Stimulated activated CD4-positive, alpha-beta T cell treated with anti-CD3 and anti-CD28 coated beads, Interleukin-4, amount 100 ng/mL, for 4 hours (primary cell): ENCODE measurements at regions not wholly inside any gene's neighbourhood (a gene's known extent, or its start where the extent isn't known, plus 50 kb on each side); places are given as distances from the start of the nearest gene placed in this dataset.

ENCODE experiments used
- DNase-seq, 2 experiments: peaks; one replicate each; pipeline ENCODE4 v3.0.0-alpha.2; 2020

DNA sequence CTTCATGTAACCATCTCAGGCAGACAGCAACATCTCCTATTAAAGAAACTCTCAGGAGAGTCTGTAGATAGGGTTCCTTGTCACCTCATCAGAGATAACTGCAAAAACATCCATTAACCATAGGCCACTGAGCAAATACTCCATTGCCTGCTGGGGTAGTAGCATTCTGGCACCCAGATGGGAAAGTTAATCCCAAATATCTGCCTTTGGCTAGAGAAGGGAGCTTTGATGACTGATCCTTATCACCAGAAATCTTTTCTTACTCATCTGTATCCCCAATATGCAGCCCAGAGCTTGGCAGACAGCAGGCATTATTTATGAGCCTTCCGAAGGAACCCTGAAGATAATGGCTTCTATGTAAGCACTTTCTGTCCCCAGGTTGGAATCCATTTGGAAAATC is 173.1 kb downstream of the MFSD1 start:
- DNase-seq = no peak

DNA sequence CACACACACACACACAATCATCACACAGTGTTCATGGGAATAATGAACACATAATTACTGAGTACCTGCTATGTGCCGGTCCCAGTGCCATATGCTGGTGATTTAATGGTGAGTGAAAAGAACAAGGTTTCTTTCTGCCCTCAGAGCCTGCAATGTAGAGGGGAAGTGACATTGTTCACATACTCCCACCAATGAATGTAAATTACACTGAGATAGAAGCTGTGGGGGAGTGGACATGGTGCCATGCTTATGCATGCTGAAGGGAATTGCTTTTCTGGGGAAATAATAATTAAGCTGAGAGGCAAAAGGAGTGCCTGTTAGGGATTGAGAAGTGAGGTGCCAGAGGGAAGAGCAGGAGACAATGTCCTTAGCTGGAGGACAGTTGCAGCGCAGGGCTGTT is 175.1 kb downstream of the MFSD1 start:
- no peak for DNase-seq

DNA sequence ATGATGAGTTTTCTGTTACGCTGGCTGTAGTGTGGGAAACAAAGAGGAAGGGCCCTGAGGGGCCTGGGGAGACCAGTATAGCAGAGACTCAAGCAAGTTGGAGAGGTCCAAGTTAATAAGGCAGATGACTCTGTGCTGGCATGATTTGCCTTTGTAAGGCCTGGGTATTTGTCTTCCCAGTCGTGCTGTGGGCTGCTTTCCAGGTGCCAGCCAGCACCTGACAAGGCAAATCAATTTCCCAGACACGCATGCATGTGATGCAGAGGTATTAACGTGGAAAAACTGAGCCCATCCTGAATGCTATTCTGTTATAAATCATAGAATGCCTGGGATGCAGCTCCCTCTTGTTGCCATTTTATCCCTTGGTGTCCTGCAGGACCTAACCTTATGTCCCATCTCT is 175.6 kb downstream of the MFSD1 start:
- DNase-seq = no peak

DNA sequence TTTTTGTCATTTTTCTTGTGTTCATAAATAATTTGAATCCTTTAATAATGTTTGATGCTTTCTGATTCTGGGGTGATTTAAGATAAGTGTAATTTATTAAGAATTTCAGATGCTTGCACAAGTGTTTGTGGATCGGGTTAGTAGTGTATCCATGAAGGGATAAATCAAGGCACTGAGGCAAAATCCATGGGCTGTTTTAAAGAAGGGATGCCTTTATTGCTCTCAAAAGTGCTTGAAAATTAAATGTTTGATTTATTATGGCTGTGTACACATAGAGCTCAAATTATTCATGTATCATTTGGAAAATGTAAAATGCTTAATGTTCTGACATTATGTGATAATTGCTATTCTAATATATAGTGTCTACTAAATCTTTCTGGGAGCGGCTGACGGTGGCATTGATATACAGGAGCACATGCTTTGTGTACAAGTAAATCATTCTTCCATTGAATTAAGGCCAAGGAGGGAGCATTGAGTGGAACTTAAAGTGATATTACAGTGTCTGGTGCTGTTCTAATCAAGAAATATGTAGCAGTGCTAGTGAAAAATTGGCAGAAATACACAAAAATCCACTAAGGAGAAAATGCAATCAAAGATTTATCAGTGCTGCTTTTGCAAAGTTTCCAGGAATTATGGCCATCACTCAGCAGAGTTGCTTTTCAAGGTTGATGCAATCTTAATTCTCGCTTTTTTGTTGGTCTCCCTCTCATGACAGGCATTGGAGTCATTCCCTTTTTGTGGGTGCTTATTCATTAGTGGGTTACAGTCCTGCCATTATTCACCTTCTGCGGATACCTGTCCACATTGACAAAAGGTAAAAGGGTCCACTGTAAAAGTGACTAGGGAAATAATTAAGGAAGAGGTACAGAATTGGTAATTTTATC is 181.6 kb downstream of the MFSD1 start:
- DNase-seq = no peak

DNA sequence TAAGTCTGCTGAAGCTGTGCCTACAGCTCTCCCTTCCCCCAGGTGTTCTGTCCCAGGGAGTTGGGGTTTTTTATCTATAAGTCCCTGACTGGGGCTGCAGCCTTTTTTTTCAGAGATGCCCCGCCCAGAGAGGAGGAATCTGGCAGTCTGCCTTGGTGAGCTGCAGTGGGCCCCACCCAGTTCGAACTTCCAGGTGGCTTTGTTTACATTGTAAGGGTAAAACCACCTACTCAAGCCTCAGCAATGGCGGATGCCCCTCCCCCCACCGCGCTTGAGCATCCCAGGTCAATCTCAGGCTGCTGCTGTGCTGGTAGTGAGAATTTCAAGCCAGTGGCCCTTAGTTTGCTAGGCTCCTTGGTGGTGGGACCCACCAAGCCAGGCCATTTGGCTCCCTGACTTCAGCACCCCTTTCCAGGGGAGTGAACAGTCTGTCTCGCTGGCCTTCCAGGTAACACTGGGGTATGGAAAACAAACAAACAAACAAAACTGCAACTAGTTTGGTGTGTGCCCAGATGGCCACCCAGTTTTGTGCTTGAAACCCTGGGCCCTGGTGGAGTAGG is 189.4 kb downstream of the MFSD1 start:
- DNase-seq = no peak

DNA sequence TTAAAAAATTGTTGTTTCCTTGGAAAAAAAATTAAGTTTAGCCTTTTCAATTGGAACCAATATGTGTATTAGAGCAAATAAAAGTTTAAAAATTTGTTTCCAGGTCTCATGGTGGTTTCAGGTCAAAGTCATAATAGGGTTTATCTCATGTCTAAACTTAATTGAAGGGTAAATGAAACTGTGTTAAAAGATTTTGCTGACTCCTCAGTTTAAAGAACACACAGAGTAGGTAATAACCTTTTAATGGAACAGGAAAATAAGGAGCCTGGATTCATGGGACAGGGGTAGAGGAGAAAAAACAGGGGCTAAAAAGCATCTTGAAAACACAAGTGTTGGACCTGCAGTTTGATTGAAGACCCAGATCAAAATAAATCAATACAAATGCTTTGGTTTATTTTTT is 190.6 kb downstream of the MFSD1 start:
- DNase-seq = no peak

DNA sequence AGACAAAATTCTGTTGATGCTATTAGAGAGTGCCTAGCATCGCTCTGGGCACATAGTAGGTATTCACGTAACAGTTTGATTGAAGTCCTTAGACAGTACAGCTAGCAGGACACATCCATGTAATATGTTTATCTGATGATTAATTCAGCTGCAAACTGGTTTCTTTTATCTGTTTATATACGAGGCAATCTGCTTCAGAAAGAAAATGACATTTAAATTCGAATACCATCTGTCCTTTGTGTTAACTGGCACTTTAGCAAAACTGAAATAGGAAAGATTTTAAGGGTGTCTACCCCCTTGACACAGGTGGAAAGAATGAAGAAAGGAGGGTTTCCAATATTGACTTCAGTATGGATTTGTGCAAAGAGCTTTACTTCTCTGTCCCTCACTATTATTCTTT is 192.5 kb downstream of the MFSD1 start:
- DNase-seq = no peak

DNA sequence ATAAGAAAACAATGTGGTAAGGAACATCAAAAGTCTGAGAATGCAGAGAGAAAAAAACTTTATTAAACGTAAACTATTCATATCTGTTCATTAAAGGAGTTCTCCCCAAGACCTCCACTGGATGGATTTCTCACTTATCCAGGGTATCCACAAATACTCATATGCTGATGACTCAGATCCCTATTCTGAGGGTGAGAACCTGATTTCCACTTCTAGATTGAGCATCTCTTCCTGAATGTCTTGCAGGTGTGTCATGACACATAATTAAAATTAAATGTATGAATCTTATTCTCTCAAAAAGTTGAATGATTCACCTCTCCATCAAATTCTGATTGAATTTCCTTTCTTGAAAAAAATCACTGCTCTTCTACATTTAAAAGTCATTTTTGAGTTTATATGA is 199.9 kb downstream of the MFSD1 start:
- no peak for DNase-seq

DNA sequence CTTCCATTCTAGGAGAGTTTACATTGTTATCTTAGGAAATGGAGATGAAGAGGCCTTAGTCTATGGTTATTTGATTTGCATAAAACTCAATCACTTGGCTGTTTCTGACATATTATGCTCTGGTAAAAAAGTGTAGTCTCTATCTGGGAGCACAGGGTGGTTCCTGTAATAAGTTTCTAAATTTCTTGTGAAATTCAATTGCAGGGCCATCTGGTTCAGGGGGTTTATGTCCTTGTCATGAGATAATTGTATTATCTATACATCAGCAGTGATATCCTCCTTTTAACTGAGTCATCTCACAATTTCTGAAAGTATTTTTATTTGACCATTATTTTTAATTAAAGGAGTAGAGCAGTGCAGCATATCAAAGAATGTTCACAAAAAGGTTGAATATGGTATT is 203.3 kb downstream of the MFSD1 start:
- DNase-seq = no peak

DNA sequence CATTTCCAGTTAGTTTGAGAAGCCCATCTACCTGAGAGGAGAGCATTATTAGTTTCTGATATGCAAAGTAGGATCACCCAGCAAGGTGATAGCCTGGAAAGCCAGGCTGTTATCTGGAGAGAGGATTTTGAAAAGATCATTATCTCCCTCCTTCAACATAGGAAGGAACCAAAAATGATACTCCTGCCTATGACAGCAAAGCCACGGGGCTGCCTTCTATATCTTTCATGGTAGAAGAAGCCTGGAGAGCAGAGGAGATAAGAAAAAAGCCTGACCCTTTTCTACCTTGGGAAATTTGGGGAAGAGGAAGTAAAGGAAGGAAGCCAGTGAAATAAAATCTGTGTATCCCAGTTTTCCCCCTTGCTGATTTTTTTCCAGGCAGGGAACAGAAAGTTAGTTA is 205.5 kb downstream of the MFSD1 start:
- DNase-seq = no peak

DNA sequence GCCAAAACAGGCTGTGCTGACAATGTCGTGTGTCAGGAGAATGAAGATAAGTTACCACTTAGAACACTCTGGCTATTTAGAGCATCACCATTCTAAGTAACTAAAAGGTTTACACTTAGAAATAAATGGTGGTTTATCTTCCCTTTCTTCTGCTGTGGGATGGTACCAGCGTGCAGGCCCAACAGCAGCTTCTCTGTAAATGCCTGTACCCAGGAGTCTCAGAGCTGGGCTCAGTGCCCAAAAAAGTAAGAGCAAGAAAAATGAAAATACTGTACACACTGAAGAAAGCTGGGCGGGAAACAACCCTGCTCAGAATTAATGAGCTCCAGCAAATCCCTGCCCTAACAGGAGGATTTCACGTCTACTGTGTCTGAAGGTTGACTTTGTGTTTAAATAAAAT is 206.5 kb downstream of the MFSD1 start:
- DNase-seq = no peak

DNA sequence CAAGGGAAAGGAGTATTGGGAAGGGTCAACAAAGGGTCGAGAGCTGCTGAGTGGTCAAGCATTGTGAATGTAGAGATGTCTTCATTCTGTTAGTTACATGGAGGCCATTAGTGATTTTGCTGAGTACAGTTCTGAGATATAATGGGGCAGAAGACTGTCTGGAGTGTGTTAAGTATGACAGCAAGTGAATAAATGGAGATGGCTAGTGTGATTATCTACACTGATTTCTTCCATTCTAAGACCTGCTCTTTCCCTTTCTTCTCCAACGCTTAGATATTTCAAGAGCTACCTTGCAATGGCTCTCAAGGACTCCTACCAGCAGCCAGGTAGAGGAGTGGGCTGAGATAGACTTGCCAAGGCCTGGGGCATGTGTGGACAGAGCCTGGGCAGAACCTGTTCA is 216.5 kb downstream of the MFSD1 start:
- no peak for DNase-seq

DNA sequence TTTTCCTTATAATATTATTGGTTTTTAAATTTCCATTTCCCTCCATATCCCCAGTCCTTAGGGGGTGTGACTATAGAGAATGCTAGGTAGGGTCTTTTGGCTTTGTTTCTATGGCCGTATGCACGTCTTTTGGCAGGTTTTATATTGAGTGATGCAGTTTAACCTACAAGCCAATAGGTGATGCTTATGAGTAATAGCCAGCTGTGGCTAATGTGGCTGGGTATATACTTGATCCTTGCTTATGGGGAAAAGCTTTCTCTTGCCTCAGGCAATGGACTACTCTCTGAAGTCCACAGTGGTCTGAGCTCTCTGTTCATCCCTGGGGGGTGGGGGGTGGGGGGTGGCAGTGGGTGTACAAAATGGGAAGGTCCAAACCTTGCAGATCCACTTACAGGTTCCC is 223.9 kb downstream of the MFSD1 start:
- no peak for DNase-seq

DNA sequence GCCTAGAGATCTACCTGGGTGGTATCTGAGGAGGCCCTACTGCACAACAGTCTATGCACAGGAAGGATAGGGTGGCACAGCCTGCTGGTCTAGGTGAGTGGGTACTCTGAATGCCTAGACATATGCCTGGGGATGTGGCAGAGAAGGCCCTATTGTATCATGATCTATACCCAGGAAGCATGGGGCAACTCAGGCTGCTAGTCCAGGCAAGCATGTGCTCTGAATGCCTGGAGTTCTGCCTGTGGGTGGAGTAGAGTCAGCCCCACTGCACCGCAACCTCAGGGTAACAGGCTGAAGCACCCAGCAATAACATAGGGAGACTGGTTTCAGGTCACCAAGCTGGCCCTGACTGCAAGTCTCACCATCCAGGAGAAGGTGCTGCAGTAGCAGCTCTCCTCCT is 224.7 kb downstream of the MFSD1 start:
- no peak for DNase-seq

DNA sequence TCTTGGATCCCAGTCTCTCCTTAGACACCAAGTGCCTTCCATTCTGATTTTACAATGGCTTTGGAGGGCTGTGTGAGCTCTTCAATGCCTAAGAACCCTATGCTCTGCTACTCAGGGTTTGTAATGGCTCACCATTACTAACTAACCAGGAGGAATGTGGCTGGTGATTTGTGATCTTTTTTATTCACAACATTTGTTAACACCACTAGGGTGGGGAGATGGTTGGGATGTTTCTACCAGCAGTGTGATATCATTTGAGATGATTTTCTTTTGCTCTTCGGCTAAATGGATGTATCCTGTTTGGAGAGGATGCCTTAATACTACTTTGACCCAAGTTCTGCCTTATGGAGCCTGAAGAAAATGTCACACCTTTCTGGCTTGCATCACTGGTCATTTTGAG is 226.9 kb downstream of the MFSD1 start:
- DNase-seq = no peak

DNA sequence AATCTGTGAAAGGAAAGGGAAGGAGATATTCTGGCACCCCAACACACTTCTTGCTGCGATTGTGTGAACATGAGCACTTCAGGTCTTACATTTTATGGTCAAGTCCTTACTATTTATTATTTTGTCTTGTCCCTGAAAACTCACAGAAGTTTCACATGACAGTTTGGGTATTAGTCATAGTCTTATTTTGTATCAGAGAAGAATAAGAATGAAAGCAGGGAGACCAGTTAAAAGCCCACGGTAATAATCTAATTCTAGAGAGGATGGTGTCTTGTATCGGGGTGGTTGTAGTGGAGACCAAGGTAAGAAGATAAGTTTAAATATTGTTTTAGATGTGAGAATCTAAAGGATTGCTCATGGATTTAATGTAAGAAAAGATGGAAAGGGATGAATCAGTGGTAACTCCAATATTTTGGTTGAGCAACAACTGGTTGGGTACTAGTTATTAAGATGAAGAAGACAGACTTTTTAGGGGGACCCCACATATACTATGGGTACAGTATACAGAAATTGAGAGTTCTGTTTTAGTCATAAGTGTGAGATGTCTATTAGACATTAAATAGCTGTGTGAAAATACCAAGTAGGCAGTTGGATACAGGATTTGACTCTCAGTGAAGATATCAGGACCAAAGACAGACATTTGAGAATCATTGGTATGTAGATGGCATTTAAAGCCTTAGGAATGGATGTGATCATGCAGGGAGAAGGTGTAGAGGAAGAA is 227.6 kb downstream of the MFSD1 start:
- DNase-seq = no peak

DNA sequence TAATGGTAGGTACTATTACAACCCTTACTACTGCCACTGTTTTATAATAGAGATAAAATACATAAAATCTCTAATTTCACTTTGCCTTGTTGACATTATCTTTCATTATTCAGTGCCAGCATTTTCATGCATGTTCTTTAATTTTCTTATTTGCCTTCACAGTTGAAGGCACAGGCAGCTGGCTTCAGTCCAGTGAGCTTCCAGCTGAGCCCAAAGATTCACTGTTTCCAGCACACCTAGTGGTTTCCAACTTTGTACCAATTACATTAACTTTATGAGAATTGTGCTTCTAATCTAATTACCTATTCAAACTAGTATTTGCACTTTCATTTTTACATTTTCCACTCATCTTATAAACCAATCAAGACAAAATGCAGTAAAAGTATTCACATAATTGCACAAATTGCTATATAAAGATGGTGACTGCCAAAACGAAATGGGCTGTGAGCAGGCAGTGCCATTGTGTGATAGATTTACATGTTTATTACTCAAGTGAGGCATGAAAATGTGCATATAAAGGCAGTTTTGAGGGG is 228.3 kb downstream of the MFSD1 start:
- DNase-seq = no peak

DNA sequence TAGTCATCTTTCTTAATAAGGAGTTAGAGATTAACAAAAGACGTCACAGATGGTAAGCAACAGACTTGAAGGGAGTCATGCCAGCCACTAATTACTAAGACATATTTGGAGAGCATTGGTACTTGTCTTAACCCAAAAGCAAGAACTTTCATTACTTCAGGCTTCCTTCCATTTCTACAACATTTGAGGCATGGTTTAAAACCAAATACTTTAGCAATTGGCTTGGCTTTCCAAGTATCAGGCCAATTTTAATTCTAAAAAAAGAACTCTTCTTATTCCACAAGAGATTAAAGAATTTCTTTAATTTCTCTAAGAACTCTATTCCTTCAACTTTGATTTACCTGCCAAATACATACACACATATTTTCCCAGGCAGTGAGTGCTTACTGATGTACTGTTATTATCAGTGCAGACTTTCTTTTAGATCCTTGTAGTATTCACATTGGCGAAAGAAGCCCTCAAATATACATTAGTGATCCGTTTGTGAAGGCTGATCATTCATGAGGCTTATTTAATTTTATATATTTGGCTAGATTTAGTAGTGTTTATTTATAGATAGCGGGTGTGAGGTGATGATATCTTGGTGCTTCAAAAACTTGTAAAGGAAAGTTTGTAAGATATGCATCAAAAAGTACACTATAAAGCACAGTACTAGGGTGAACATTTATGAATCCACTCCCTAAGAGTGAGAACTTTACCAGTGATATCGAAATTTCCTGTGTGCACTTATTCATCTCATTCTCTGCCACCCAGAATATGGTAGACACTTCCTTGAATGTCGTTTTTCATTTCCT is 229.2 kb downstream of the MFSD1 start:
- no peak for DNase-seq

DNA sequence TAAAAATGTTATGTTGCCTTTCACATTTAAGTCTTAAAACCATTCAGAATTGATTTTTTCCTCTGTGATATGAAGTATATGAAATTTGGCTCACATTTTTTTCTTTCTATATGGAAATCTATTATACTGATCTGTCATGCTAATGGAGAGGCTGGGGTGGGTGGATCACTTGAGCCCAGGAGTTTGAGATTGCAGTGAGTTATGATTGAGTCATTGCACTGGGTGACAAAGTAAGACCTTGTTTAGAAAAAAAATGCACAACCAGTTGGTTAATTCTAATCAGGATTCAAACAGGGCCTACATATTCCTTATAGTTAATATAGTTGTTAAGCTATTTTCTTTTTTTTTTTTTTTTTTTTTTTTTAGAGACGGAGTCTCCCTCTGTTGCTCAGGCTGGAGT is 230.5 kb downstream of the MFSD1 start:
- no peak for DNase-seq

DNA sequence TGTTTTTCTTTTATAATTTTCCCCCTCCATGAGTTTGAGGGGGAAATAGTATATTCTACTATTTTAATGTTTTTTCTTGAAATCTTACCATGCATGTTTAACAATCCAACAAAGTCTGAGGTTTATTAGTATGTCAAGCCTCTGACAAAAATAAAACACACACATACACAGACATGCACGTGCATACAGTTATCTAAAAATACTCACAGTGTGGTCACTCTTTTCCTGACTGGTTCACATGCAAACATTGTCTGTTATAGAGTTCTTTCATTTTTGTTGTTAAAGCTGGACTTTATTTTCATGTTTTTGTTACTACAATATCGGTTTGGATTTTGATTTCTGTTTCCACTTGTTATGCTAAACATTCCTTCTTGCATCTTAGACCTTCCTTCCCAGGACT is 236.6 kb downstream of the MFSD1 start:
- DNase-seq = no peak

DNA sequence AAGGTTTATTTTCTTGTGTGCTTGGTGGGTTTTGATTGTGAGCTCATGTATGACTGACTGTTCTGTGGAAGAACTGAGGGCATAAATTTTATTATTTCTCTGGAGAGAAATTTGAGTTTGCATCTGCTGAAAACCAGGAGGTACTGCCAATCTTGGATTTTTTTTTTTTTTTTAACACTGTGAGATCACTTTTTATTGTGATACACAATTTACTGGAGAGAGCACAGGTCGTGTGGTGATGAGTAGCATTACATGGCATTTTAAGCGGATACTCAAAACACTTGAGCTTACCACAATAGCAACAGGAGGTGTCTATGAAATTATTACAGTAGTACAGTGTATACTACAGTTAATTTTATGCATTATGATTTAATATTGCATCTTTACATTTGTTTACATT is 237.4 kb downstream of the MFSD1 start:
- DNase-seq = no peak

DNA sequence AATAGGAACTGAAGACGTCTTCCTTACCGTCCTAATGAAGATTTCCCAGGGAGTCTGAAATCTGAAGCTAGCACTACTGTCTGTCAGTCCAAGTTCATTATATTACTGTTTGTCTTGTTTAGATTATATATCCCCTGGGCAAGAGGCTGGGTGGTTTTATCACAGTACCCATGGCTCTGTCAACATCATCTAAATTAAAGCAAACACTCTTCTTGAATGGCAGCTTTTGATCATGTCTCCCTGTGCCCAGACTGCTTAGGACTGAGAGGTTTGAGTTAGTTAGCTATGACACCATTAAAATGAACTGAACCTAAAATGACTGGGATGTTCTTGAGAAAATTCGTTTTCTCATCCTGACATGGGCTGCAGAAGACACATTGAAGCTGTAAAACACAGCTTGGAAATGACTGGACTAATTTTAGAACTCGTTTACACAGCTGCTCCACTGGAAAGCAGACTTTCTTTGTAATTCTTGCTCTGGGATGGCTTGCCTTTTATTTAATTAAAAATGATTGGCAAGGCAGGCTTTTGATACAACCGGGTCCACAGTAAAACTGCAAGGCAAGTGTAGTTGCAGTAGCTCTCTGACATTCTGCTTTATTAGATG is 243.5 kb downstream of the MFSD1 start:
- DNase-seq = no peak

DNA sequence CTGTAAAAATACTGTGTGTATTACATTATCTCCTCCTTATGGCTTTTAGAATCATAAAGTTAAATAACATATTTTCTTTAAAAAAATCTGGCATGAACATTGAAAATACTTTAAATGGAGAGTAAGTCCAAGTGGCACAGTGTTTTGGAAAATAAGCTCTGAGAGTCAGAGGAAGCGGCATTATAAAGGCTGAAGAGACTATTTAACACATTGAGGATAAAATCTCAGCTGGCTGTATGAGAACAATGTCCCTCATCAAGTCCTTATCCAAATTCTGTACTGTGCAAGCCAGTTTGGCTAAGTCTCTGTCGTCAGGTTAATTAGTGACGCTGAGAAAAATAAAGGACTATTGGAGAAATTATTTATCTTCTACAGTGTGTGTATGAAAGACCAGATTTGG is 245.5 kb downstream of the MFSD1 start:
- DNase-seq = no peak
